Epidermal melanocyte (primary cell): ENCODE measurements at regions not wholly inside any gene's neighbourhood (a gene's known extent, or its start where the extent isn't known, plus 50 kb on each side); places are given as distances from the start of the nearest gene placed in this dataset.
"Not testable (repeated sequence)": the region's sequence is repeated elsewhere in the genome, so short reads cannot be mapped to it uniquely, and the experiment has no call there.

ENCODE experiments used
- DNase-seq: peaks from one replicate; pipeline ENCODE4 v3.0.0; 2011; ENCODE audit warnings: low spot score; ENCODE audit not compliant: insufficient read length

DNA sequence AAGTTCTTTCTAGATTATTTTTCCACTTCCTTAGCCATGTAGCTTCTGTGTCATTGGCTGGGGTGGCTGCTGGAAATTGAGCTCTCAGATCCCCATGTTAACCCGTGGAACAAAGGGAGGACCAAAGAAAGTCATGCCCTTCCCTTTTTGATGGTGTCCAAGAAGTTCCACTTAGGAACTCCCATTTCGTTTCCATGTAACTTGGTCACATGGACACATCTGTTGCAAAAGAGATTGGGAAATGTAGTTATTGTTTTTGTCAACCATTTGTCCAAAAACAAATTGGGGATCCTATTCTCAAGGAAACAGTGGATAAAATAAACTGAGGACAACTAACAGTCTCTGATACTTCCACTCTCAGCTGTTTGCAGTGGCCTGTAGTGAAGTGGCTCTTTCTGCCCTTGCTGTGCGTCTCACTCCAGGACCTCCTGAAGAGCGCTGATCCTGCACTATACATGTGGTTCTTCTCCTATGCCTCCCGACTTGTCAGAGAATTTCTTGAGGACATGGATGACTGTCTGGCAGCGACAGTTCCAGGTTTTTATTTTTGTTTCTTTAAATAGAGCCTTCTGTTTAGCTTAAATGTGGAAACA, 125.3 kb upstream of the LNX1 start:
- no peak for DNase-seq

GRCh38 chr4:53716011-53716410, 124.7 kb upstream of the LNX1 start:
- no peak for DNase-seq

DNA sequence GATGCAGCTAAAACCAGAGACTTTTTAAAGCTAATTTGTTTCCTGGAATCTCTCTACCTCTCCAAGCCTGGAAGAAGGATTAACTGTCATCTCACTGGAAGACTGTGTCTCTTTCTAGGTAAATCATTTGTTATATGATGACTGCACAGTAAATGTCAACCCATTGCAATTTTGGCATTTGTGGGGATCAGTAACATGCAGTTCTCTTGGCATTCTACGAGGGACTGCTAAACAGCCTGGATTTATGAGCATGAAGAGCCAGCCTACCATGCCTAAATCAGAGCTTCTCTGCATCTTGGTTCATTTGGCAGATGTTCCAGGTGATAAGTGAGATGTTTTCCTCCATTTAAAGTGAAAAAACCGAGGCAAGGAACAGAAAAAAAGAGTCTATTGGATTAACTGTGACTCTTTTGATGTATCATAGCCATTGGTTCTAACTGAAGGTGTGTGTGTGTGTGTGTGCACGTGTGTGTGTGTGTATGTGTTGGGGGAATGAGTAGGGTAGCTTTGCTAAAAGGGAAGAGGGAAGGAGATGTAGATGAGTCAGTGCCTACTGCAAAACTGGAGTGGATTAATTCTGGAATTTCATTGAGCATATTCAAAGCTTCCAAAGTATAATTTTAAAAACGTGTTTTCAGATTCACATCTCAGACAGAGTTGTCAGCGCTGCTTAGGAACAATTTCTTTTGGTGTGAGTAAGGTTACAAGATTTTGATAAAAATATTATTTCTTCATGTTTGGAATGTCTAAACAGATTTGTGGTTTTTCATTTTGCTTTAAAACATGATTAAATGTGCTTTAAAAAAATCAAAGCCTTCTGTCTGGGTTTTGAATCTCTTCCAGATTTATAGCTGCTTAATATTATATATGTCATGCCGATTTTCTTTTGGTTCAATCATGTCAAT, 123.2 kb upstream of the LNX1 start:
- no peak for DNase-seq

- DNase-seq, result no peak
Measured at GRCh38 chr4:53713767-53714166, 122.5 kb upstream of the LNX1 start.

- DNase-seq, result no peak
Measured at GRCh38 chr4:53713296-53713695, 122.0 kb upstream of the LNX1 start.

DNA sequence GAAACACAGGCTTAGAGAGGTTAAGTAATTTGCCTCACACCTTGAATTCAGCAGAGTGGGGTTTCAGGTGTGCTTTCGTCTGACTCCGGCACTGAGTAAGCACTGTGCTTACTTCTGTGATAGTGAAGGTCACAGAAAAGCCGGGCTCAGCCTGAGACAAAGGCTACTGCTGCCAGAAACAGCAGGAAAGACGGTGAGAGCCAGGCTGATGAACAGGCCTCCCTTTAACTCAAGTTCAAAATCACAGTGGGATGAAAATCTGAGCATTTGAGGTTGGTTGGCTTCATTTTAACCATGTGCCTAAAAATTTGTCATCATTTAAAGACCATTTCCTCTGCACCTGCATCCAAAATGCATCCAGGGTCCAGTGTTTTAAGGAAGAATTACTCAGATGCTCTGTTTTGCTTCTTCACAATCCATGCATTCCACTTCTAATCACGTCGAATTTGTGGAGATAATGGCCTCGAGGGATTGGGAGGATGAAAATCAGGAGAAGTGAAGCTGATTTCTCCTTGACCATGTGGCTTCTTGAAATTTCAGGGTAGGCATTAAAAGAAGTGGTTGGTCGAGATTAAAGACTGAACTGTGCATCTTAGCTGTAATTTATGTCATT, 121.2 kb upstream of the LNX1 start:
- DNase-seq, result no peak

- DNase-seq, result no peak
Measured at GRCh38 chr4:53711926-53712325, 120.6 kb upstream of the LNX1 start.

GRCh38 chr4:53709693-53710092, 118.4 kb upstream of the LNX1 start:
- no peak for DNase-seq

- DNase-seq, result no peak
Measured at GRCh38 chr4:53707491-53707890, 116.2 kb upstream of the LNX1 start.

GRCh38 chr4:53706422-53707032, 115.2 kb upstream of the LNX1 start:
- DNase-seq, result no peak

GRCh38 chr4:53705972-53706371, 114.7 kb upstream of the LNX1 start:
- DNase-seq, result no peak

DNA sequence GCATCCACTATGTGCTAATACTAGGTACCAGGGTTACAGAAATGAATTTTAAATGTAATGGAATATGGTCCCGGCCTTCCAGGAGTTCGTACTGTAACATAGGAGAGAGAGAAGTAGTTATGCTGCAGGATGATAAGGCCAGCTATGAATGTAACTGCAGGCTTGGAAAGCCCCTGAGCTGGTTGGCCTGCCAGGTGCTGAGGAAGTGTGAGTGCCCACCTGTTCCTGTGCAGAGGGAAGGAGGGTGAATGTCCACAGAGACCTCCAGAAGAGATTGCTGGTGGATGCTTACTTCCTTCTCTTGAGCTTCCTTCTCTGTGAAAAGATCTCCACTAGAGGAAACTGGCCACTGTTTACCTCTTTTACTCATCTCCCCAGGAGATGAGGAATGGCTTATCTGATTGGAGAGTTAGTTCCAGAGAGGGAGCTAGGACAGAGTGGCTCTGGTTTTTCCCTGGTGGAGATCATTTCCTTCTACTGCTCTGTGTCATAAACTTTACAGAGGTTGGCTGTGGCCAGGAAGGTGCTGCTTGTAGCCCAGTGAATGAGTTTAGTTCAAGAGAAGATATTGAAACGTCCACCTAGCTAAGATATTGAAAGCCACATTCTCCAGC, 114.0 kb upstream of the LNX1 start:
- no peak for DNase-seq

- DNase-seq, result no peak
Measured at GRCh38 chr4:53704329-53704728, 113.0 kb upstream of the LNX1 start.

- no peak for DNase-seq
Measured at GRCh38 chr4:53703267-53703655, 112.0 kb upstream of the LNX1 start.

- DNase-seq, result peak; percentile 47
Measured at GRCh38 chr4:53702334-53703266, 111.3 kb upstream of the LNX1 start.

DNA sequence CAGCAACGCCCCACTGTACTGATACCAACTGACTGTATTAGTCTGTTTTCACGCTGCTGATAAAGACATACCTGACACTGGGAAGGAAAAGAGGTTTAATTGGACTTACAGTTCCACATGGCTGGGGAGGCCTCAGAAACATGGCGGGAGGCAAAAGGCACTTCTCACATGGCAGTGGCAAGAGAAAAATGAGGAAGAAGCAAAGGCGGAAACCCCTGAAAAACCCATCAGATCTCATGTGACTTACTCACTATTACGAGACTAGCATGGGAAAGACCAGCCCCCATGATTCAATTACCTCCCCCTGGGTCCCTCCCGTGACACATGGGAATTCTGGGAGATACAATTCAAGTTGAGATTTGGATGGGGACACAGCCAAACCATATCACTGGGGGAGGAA, 110.0 kb upstream of the LNX1 start:
- DNase-seq, result not testable (repeated sequence)

- DNase-seq, result not testable (repeated sequence)
Measured at GRCh38 chr4:53699310-53699709, 108.0 kb upstream of the LNX1 start.

- DNase-seq, result no peak
Measured at GRCh38 chr4:53697016-53697685, 105.9 kb upstream of the LNX1 start.

- no peak for DNase-seq
Measured at GRCh38 chr4:53695540-53696463, 104.5 kb upstream of the LNX1 start.
